Natural killer cell (primary cell): ENCODE measurements at regions not wholly inside any gene's neighbourhood (a gene's known extent, or its start where the extent isn't known, plus 50 kb on each side); places are given as distances from the start of the nearest gene placed in this dataset.

Experiments
- ATAC-seq, 3 donors: fragments of 150-1000 bp in 2 of 3; fragments of 200-7000 bp in 1 of 3; cut with Tn5 transposase; 1 replicate in 1 of 3; 2 replicates in 2 of 3; pipeline ENCODE4 v1.10.0; 2021; ENCODE audit warnings: mild to moderate bottlenecking in 2 of 3, moderate library complexity in 2 of 3
- DNase-seq, 2 donors: peaks; one replicate each; pipeline versions ENCODE4 v3.0.0 to v3.0.0-alpha.2; 2013 to 2021; ENCODE audit warnings: mixed read lengths in 1 of 2
- H3K27ac ChIP-seq: one replicate; pipeline ENCODE4 v1.5.1; 2013; ENCODE audit warnings: mild to moderate bottlenecking, low read length
- H3K27me3 ChIP-seq: one replicate; pipeline ENCODE4 v1.6.1; 2013; ENCODE audit warnings: low read length; ENCODE audit not compliant: control insufficient read depth, insufficient read depth
- H3K36me3 ChIP-seq: one replicate; pipeline ENCODE4 v1.6.1; 2013; ENCODE audit warnings: low read length; ENCODE audit not compliant: control insufficient read depth, insufficient read depth
- H3K4me1 ChIP-seq: one replicate; pipeline ENCODE4 v1.6.1; 2013; ENCODE audit warnings: low read length; ENCODE audit not compliant: control insufficient read depth, insufficient read depth
- H3K4me3 ChIP-seq: one replicate; pipeline ENCODE4 v1.5.1; 2013; ENCODE audit warnings: low read length
- H3K9me3 ChIP-seq: one replicate; pipeline ENCODE4 v1.6.1; 2013; ENCODE audit warnings: low read length; ENCODE audit not compliant: control insufficient read depth, insufficient read depth
- H3K27ac Mint-ChIP-seq, 2 donors: one replicate each; pipeline ENCODE4 v1.8.0; 2022; ENCODE audit warnings: mild to moderate bottlenecking in 2 of 2, mixed read lengths in 2 of 2, moderate library complexity in 1 of 2
- H3K27me3 Mint-ChIP-seq, 2 donors: one replicate each; pipeline ENCODE4 v1.8.0; 2022; ENCODE audit warnings: low read depth in 2 of 2, mixed read lengths in 2 of 2
- H3K36me3 Mint-ChIP-seq: one replicate; pipeline ENCODE4 v1.8.0; 2022; ENCODE audit warnings: mixed read lengths
- H3K4me1 Mint-ChIP-seq, 2 donors: one replicate each; pipeline ENCODE4 v1.8.0; 2022; ENCODE audit warnings: mixed read lengths in 2 of 2
- H3K4me3 Mint-ChIP-seq: one replicate; pipeline ENCODE4 v1.8.0; 2022; ENCODE audit warnings: mild to moderate bottlenecking, moderate library complexity, mixed read lengths
- H3K9me3 Mint-ChIP-seq, 2 donors: one replicate each; pipeline ENCODE4 v1.8.0; 2022; ENCODE audit warnings: mixed read lengths in 2 of 2
- CTCF ChIP-seq: fragments of 200-600 bp; IDR thresholded peaks from one replicate; pipeline ENCODE4 v1.8.0; 2022; ENCODE audit warnings: antibody characterized with exemption
- WGBS: methylation state at CpG from one replicate; pipeline ENCODE4 v1.1.7; 2013; ENCODE audit warnings: missing lambda C conversion rate; ENCODE audit not compliant: insufficient coverage; 5-methylcytosine and 5-hydroxymethylcytosine counted together
- intact Hi-C: fragments of 100-400 bp; cut with micrococcal nuclease; formaldehyde crosslinking; loops from one replicate; pipeline ENCODE4 v1.14.2; 2022

GRCh38 chr13:33636955-33637670 is 180.8 kb upstream of the RFC3 start:
- no peak for ATAC-seq

GRCh38 chr13:33637978-33638743 is 179.8 kb upstream of the RFC3 start:
- Mint-ChIP-seq H3K9me3 (peaks cover 0 to 2% of the 10 kb centered on the region in 2 donors), H3K27me3 (no peaks in the 10 kb centered on the region), H3K4me1 (no peaks in the 10 kb centered on the region), H3K36me3 (no peaks in the 10 kb centered on the region), H3K4me3 (no peak overlapping the region), H3K27ac (no peak overlapping the region)
- TF ChIP-seq CTCF = no peak
- H3K36me3 ChIP-seq = no peaks in the 10 kb centered on the region
- H3K4me3 ChIP-seq = no peak overlapping the region
- H3K27ac ChIP-seq = no peak overlapping the region
- no peaks in the 10 kb centered on the region for H3K27me3 ChIP-seq
- ATAC-seq (no peak), DNase-seq (no peak)
- no peaks in the 10 kb centered on the region for H3K9me3 ChIP-seq
- H3K4me1 ChIP-seq = no peaks in the 10 kb centered on the region
- WGBS = 79% methylated on average over 3 of the region's 3 CpGs
- intact Hi-C loops = no loop called here

More at GRCh38 chr13:33636955-33637670, 180.8 kb upstream of the RFC3 start:
- Mint-ChIP-seq H3K4me1 (no peaks in the 10 kb centered on the region), H3K27me3 (no peaks in the 10 kb centered on the region), H3K27ac (no peak overlapping the region), H3K4me3 (no peak overlapping the region), H3K9me3 (peaks cover 0 to 2% of the 10 kb centered on the region in 2 donors), H3K36me3 (no peaks in the 10 kb centered on the region)
- DNase-seq = no peak
- intact Hi-C loops = no loop called here
- 95% methylated on average over 2 of the region's 3 CpGs for WGBS
- H3K36me3 ChIP-seq = no peaks in the 10 kb centered on the region
- H3K27me3 ChIP-seq = peaks cover 2% of the 10 kb centered on the region
- no peak for TF ChIP-seq CTCF
- H3K27ac ChIP-seq = no peak overlapping the region
- H3K9me3 ChIP-seq = no peaks in the 10 kb centered on the region
- H3K4me1 ChIP-seq = no peaks in the 10 kb centered on the region
- no peak overlapping the region for H3K4me3 ChIP-seq

- H3K36me3 Mint-ChIP-seq = no peaks in the 10 kb centered on the region
- intact Hi-C loops = no loop called here
- DNase-seq = no peak
- Histone ChIP-seq H3K4me3 (no peak overlapping the region), H3K27ac (no peak overlapping the region), H3K9me3 (no peaks in the 10 kb centered on the region), H3K4me1 (no peaks in the 10 kb centered on the region), H3K27me3 (no peaks in the 10 kb centered on the region), H3K36me3 (no peaks in the 10 kb centered on the region)
- H3K4me1 Mint-ChIP-seq = no peaks in the 10 kb centered on the region
- no peak for TF ChIP-seq CTCF
- H3K27me3 Mint-ChIP-seq = no peaks in the 10 kb centered on the region
- H3K9me3 Mint-ChIP-seq = peaks cover 0 to 2% of the 10 kb centered on the region in 2 donors
- H3K27ac Mint-ChIP-seq = no peak overlapping the region
- 84% methylated on average over 3 of the region's 3 CpGs for WGBS
- H3K4me3 Mint-ChIP-seq = no peak overlapping the region
- ATAC-seq = no peak
Measured at GRCh38 chr13:33639158-33639557, 178.8 kb upstream of the RFC3 start.
